ENCODE measurements at regions not wholly inside any gene's neighbourhood (a gene's known extent, or its start where the extent isn't known, plus 50 kb on each side); places are given as distances from the start of the nearest gene placed in this dataset.

- TF ChIP-seq, protein P1, sequence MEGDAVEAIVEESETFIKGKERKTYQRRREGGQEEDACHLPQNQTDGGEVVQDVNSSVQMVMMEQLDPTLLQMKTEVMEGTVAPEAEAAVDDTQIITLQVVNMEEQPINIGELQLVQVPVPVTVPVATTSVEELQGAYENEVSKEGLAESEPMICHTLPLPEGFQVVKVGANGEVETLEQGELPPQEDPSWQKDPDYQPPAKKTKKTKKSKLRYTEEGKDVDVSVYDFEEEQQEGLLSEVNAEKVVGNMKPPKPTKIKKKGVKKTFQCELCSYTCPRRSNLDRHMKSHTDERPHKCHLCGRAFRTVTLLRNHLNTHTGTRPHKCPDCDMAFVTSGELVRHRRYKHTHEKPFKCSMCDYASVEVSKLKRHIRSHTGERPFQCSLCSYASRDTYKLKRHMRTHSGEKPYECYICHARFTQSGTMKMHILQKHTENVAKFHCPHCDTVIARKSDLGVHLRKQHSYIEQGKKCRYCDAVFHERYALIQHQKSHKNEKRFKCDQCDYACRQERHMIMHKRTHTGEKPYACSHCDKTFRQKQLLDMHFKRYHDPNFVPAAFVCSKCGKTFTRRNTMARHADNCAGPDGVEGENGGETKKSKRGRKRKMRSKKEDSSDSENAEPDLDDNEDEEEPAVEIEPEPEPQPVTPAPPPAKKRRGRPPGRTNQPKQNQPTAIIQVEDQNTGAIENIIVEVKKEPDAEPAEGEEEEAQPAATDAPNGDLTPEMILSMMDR (conservative IDR thresholded peaks at IDR 0.05; ENCODE audit: low read depth, low read length), result no peak
- DNase-seq (ENCODE audit: low read depth), result peak; percentile 35
- no peak overlapping the region for H3K4me3 ChIP-seq (ENCODE audit: low read depth, low read length)
Measured at GRCh38 chr4:45663003-45663402, 460.9 kb downstream of the GABRG1 start.

- TF ChIP-seq, protein P1 (conservative IDR thresholded peaks at IDR 0.05; ENCODE audit: low read depth, low read length), result no peak
- DNase-seq (ENCODE audit: low read depth), result no peak
- no peak overlapping the region for H3K4me3 ChIP-seq (ENCODE audit: low read depth, low read length)
Measured at GRCh38 chr4:45661893-45662292, 462.0 kb downstream of the GABRG1 start.

GRCh38 chr4:45650545-45650944 lies 473.3 kb downstream of the GABRG1 start:
- H3K4me3 ChIP-seq (ENCODE audit: low read depth, low read length), result no peak overlapping the region
- no peak for DNase-seq (ENCODE audit: low read depth)
- TF ChIP-seq, protein P1 (conservative IDR thresholded peaks at IDR 0.05; ENCODE audit: low read depth, low read length), result no peak

GRCh38 chr4:45648846-45649245 lies 475.0 kb downstream of the GABRG1 start:
- TF ChIP-seq, protein P1 (conservative IDR thresholded peaks at IDR 0.05; ENCODE audit: low read depth, low read length), result no peak
- H3K4me3 ChIP-seq (ENCODE audit: low read depth, low read length), result no peak overlapping the region

GRCh38 chr4:45647823-45648222 lies 476.0 kb downstream of the GABRG1 start:
- H3K4me3 ChIP-seq (ENCODE audit: low read depth, low read length), result no peak overlapping the region
- TF ChIP-seq, protein P1 (conservative IDR thresholded peaks at IDR 0.05; ENCODE audit: low read depth, low read length), result no peak
- DNase-seq (ENCODE audit: low read depth), result no peak

More at GRCh38 chr4:45648846-45649245, 475.0 kb downstream of the GABRG1 start:
- no peak for DNase-seq (ENCODE audit: low read depth)

DNA sequence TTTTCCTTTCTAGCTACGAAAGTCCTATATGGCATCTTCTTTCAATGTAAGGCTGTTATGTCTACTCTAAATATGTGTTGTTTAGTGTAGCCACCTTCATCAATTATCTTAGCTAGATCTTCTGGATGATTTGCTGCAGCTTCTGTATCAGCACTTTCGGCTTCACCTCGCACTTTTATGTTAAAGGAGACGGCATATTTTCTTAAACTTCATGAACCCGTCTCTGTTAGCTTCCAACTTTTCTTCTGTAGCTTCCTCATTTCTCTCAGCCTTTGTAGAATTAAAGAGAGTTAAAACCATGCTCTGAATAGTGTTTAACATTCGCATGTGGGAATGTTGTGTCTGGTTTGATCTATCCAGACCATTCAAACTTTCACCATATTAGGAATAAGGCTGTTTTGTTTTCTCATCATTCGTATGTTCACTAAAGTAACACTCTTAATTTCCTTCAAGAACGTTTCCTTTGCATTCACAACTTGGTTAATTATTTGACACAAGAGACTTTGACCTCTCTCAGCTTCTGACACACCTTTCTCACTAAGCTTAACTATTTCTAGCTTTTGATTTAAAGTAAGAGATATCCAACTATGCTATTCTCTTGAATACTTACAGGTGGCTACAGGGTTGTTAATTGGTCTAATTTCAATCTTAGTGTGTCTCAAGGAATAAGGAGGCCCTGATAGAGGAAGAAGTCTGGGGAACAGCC lies 476.8 kb downstream of the GABRG1 start:
- peak; percentile 19 for DNase-seq (ENCODE audit: low read depth)
- TF ChIP-seq, protein P1 (conservative IDR thresholded peaks at IDR 0.05; ENCODE audit: low read depth, low read length), result no peak
- peak overlapping the region; percentile 1 for H3K4me3 ChIP-seq (ENCODE audit: low read depth, low read length)

DNA sequence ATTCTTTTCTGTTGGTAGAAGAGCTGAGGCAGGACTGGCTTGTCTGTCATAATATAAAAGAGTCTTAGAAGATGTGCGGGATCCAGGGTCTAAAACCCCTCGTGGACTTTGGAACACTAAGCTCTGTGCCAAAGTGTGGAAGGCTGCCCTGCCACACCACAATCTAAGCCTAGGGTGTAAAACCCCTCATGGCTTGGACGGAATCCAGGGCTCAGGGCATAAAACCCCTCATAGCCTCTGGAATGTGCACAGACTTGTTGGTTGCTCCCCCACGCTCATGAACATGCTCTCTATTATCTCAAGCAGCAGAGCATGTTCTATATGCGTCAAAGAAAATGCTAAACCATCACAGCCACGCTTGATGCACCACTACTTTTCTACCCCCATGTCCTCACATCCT lies 483.6 kb downstream of the GABRG1 start:
- no peak for DNase-seq (ENCODE audit: low read depth)
- TF ChIP-seq, protein P1 (conservative IDR thresholded peaks at IDR 0.05; ENCODE audit: low read depth, low read length), result no peak
- no peak overlapping the region for H3K4me3 ChIP-seq (ENCODE audit: low read depth, low read length)

Data from epithelial cell of proximal tubule (primary cell).